ENCODE measurements at regions not wholly inside any gene's neighbourhood (a gene's known extent, or its start where the extent isn't known, plus 50 kb on each side); places are given as distances from the start of the nearest gene placed in this dataset.

- no peak for ATAC-seq (ENCODE audit: poor library complexity)
- DNase-seq = no peak
- intact Hi-C loops (cut with DNase I) = no loop called here
Observed at GRCh38 chr5:61724102-61724501, 392.0 kb downstream of the ZSWIM6 start.

- intact Hi-C loops (cut with DNase I) = no loop called here
- no peak for DNase-seq
Observed at GRCh38 chr5:61728287-61728686, 396.2 kb downstream of the ZSWIM6 start.

GRCh38 chr5:61730866-61731265, 398.8 kb downstream of the ZSWIM6 start:
- intact Hi-C loops (cut with DNase I) = no loop called here
- DNase-seq (no peak), ATAC-seq (ENCODE audit: poor library complexity) (no peak)

More at GRCh38 chr5:61728287-61728686, 396.2 kb downstream of the ZSWIM6 start:
- ATAC-seq (ENCODE audit: poor library complexity) = no peak

GRCh38 chr5:61731267-61731945, 399.3 kb downstream of the ZSWIM6 start:
- DNase-seq (no peak), ATAC-seq (ENCODE audit: poor library complexity) (no peak)
- intact Hi-C loops (cut with DNase I) = no loop called here

GRCh38 chr5:61731946-61732314, 399.9 kb downstream of the ZSWIM6 start:
- intact Hi-C loops (cut with DNase I) = no loop called here
- no peak for ATAC-seq (ENCODE audit: poor library complexity)
- no peak for DNase-seq

- DNase-seq = no peak
- intact Hi-C loops (cut with DNase I) = no loop called here
- no peak for ATAC-seq (ENCODE audit: poor library complexity)
Observed at GRCh38 chr5:61732369-61732768, 400.3 kb downstream of the ZSWIM6 start.

GRCh38 chr5:61732796-61733195, 400.7 kb downstream of the ZSWIM6 start:
- intact Hi-C loops (cut with DNase I) = no loop called here
- ATAC-seq (ENCODE audit: poor library complexity) (no peak), DNase-seq (no peak)

- intact Hi-C loops (cut with DNase I) = no loop called here
- ATAC-seq (ENCODE audit: poor library complexity) (no peak), DNase-seq (no peak)
Observed at GRCh38 chr5:61734001-61734400, 401.9 kb downstream of the ZSWIM6 start.

GRCh38 chr5:61734966-61735365, 402.9 kb downstream of the ZSWIM6 start:
- intact Hi-C loops (cut with DNase I) = no loop called here
- ATAC-seq (ENCODE audit: poor library complexity) = no peak
- DNase-seq = no peak

GRCh38 chr5:61735531-61735930, 403.5 kb downstream of the ZSWIM6 start:
- no peak for DNase-seq
- no peak for ATAC-seq (ENCODE audit: poor library complexity)
- intact Hi-C loops (cut with DNase I) = no loop called here

GRCh38 chr5:61735995-61736394, 403.9 kb downstream of the ZSWIM6 start:
- no peak for ATAC-seq (ENCODE audit: poor library complexity)
- intact Hi-C loops (cut with DNase I) = no loop called here
- no peak for DNase-seq

- ATAC-seq (ENCODE audit: poor library complexity) = no peak
- DNase-seq = no peak
- intact Hi-C loops (cut with DNase I) = no loop called here
Observed at GRCh38 chr5:61737301-61737963, 405.4 kb downstream of the ZSWIM6 start.

GRCh38 chr5:61737964-61738340, 405.9 kb downstream of the ZSWIM6 start:
- ATAC-seq (ENCODE audit: poor library complexity) (no peak), DNase-seq (no peak)
- intact Hi-C loops (cut with DNase I) = no loop called here

- intact Hi-C loops (cut with DNase I) = no loop called here
Observed at GRCh38 chr5:61738446-61738845, 406.4 kb downstream of the ZSWIM6 start.

GRCh38 chr5:61744690-61745619, 412.9 kb downstream of the ZSWIM6 start:
- intact Hi-C loops (cut with DNase I) = no loop called here
- ATAC-seq (ENCODE audit: poor library complexity) (no peak), DNase-seq (no peak)

More at GRCh38 chr5:61738446-61738845, 406.4 kb downstream of the ZSWIM6 start:
- ATAC-seq (ENCODE audit: poor library complexity) = no peak
- DNase-seq = no peak

- ATAC-seq (ENCODE audit: poor library complexity) (no peak), DNase-seq (no peak)
- intact Hi-C loops (cut with DNase I) = no loop called here
Observed at GRCh38 chr5:61746831-61747575, 414.9 kb downstream of the ZSWIM6 start.

- intact Hi-C loops (cut with DNase I) = no loop called here
- DNase-seq (no peak), ATAC-seq (ENCODE audit: poor library complexity) (no peak)
Observed at GRCh38 chr5:61748121-61748520, 416.1 kb downstream of the ZSWIM6 start.

GRCh38 chr5:61748651-61749050, 416.6 kb downstream of the ZSWIM6 start:
- intact Hi-C loops (cut with DNase I) = no loop called here
- ATAC-seq (ENCODE audit: poor library complexity) (no peak), DNase-seq (no peak)

GRCh38 chr5:61752588-61752987, 420.5 kb downstream of the ZSWIM6 start:
- intact Hi-C loops (cut with DNase I) = no loop called here
- ATAC-seq (ENCODE audit: poor library complexity) (no peak), DNase-seq (no peak)

Measured in Right ventricle myocardium superior (tissue), 1 donor.